Endodermal cell (in vitro differentiated cells): ENCODE measurements at regions not wholly inside any gene's neighbourhood (a gene's known extent, or its start where the extent isn't known, plus 50 kb on each side); places are given as distances from the start of the nearest gene placed in this dataset.

Experiments used
- DNase-seq: peaks from one replicate; pipeline ENCODE4 v3.0.0-alpha.2; 2017
- H3K27ac ChIP-seq: 2 replicates; pipeline ENCODE4 v1.5.1; 2013; ENCODE audit warnings: mild to moderate bottlenecking, low read depth, low read length, moderate library complexity
- H3K27me3 ChIP-seq: 2 replicates; pipeline ENCODE4 v1.6.1; 2013; ENCODE audit warnings: mild to moderate bottlenecking, low read length, moderate library complexity; ENCODE audit not compliant: insufficient read depth, control insufficient read depth, poor library complexity, severe bottlenecking
- H3K36me3 ChIP-seq: 2 replicates; pipeline ENCODE4 v1.7.0; 2013; ENCODE audit warnings: mild to moderate bottlenecking, low read length, moderate library complexity; ENCODE audit not compliant: control insufficient read depth, insufficient read depth
- H3K4me1 ChIP-seq: one replicate; pipeline ENCODE4 v1.7.0; 2013; ENCODE audit warnings: low read length; ENCODE audit not compliant: control insufficient read depth, insufficient read depth
- H3K4me3 ChIP-seq: 2 replicates; pipeline ENCODE4 v1.5.1; 2013; ENCODE audit warnings: mild to moderate bottlenecking, low read length, moderate library complexity
- H3K9ac ChIP-seq: 2 replicates; pipeline ENCODE4 v1.6.1; 2013; ENCODE audit warnings: mild to moderate bottlenecking, low read length, moderate library complexity; ENCODE audit not compliant: poor library complexity, severe bottlenecking; ENCODE audit errors: extremely low read depth
- H3K9me3 ChIP-seq: 2 replicates; pipeline ENCODE4 v1.6.1; 2013; ENCODE audit warnings: mild to moderate bottlenecking, low read length, moderate library complexity; ENCODE audit not compliant: control insufficient read depth
- H3K27ac Mint-ChIP-seq: 2 replicates; pipeline ENCODE4 v1.8.0; 2020; ENCODE audit warnings: mixed read lengths
- H3K27me3 Mint-ChIP-seq: 2 replicates; pipeline ENCODE4 v1.8.0; 2021; ENCODE audit warnings: mild to moderate bottlenecking, mixed read lengths; ENCODE audit not compliant: insufficient read depth
- H3K36me3 Mint-ChIP-seq: 2 replicates; pipeline ENCODE4 v1.8.0; 2020; ENCODE audit warnings: low read depth, mixed read lengths
- H3K4me1 Mint-ChIP-seq: 2 replicates; pipeline ENCODE4 v1.8.0; 2020; ENCODE audit warnings: mixed read lengths
- H3K4me3 Mint-ChIP-seq: 2 replicates; pipeline ENCODE4 v1.8.0; 2020; ENCODE audit warnings: mild to moderate bottlenecking, moderate library complexity, mixed read lengths
- H3K9me3 Mint-ChIP-seq: 2 replicates; pipeline ENCODE4 v1.8.0; 2020; ENCODE audit warnings: mild to moderate bottlenecking, mixed read lengths
- CTCF ChIP-seq: fragments of 200-600 bp; sonication (generic); conservative IDR thresholded peaks from 2 replicates; pipeline ENCODE4 v1.5.0; 2021; ENCODE audit warnings: antibody characterized with exemption, mild to moderate bottlenecking
- WGBS, 2 experiments: methylation state at CpG; one replicate each; pipeline versions ENCODE4 v1.1.5 to v1.1.7; 2013; ENCODE audit warnings: missing lambda C conversion rate in 2 of 2, mixed read lengths in 1 of 2; ENCODE audit not compliant: insufficient coverage in 1 of 2, insufficient read length in 1 of 2; 5-methylcytosine and 5-hydroxymethylcytosine counted together

- Histone ChIP-seq H3K9ac (no peak overlapping the region), H3K4me3 (no peak overlapping the region), H3K9me3 (no peaks in the 10 kb centered on the region), H3K4me1 (no peaks in the 10 kb centered on the region), H3K36me3 (no peaks in the 10 kb centered on the region), H3K27ac (no peak overlapping the region), H3K27me3 (no peaks in the 10 kb centered on the region)
- DNase-seq: no peak
- H3K4me3 Mint-ChIP-seq: no peak overlapping the region
- no peak for TF ChIP-seq CTCF
- H3K4me1 Mint-ChIP-seq: peaks cover 1% of the 10 kb centered on the region
- H3K27ac Mint-ChIP-seq: no peak overlapping the region
- no peaks in the 10 kb centered on the region for H3K27me3 Mint-ChIP-seq
- peaks cover 3% of the 10 kb centered on the region for H3K9me3 Mint-ChIP-seq
- no peaks in the 10 kb centered on the region for H3K36me3 Mint-ChIP-seq
- WGBS, 2 experiments: 83 to 100% methylated on average over 1 of the region's 1 CpG
Measured at GRCh38 chr9:111222757-111223156, 107.3 kb downstream of the OR2K2 start.

- peaks cover 8% of the 10 kb centered on the region for H3K9me3 ChIP-seq
- no peak overlapping the region for H3K27ac ChIP-seq
- DNase-seq: no peak
- WGBS, 2 experiments: 97 to 100% methylated on average over 5 to 6 of the region's 6 CpGs
- Mint-ChIP-seq H3K9me3 (peaks cover 23% of the 10 kb centered on the region), H3K36me3 (no peaks in the 10 kb centered on the region), H3K4me1 (no peaks in the 10 kb centered on the region), H3K27me3 (no peaks in the 10 kb centered on the region), H3K4me3 (no peak overlapping the region), H3K27ac (no peak overlapping the region)
- TF ChIP-seq CTCF: no peak
- no peaks in the 10 kb centered on the region for H3K36me3 ChIP-seq
- no peaks in the 10 kb centered on the region for H3K4me1 ChIP-seq
- no peaks in the 10 kb centered on the region for H3K27me3 ChIP-seq
- H3K9ac ChIP-seq: no peak overlapping the region
- H3K4me3 ChIP-seq: no peak overlapping the region
Measured at GRCh38 chr9:111212874-111213273, 117.2 kb downstream of the OR2K2 start.

- Mint-ChIP-seq H3K4me3 (no peak overlapping the region), H3K27ac (no peak overlapping the region), H3K27me3 (no peaks in the 10 kb centered on the region), H3K4me1 (no peaks in the 10 kb centered on the region), H3K36me3 (no peaks in the 10 kb centered on the region), H3K9me3 (peaks cover 25% of the 10 kb centered on the region)
- no peak overlapping the region for H3K4me3 ChIP-seq
- H3K27me3 ChIP-seq: no peaks in the 10 kb centered on the region
- no peak overlapping the region for H3K27ac ChIP-seq
- no peak overlapping the region for H3K9ac ChIP-seq
- H3K9me3 ChIP-seq: peaks cover 18% of the 10 kb centered on the region
- TF ChIP-seq CTCF: no peak
- DNase-seq: no peak
- H3K36me3 ChIP-seq: no peaks in the 10 kb centered on the region
- no peaks in the 10 kb centered on the region for H3K4me1 ChIP-seq
Measured at GRCh38 chr9:111198936-111199335, 131.1 kb downstream of the OR2K2 start.
